OCI-LY7 (cell line): ENCODE measurements at regions not wholly inside any gene's neighbourhood (a gene's known extent, or its start where the extent isn't known, plus 50 kb on each side); places are given as distances from the start of the nearest gene placed in this dataset.

Source experiments
- BruUV-seq: library from RNA; stranded (reverse); fragments of 400-500 nt; replicated peaks from 2 replicates; lab custom pipeline; 2021; lab: Mats Ljungman, UMichigan
- CTCF ChIA-PET: fragments of 300-600 bp; sonication (Branson Sonifier 250); formaldehyde crosslinking; loops from one replicate; lab custom pipeline; 2022; ENCODE audit warnings: antibody characterized with exemption; ENCODE audit not compliant: unreplicated experiment; lab: Charles Lee
- POLR2A ChIA-PET: fragments of 300-600 bp; sonication (Branson Sonifier 250); formaldehyde crosslinking; loops from one replicate; lab custom pipeline; 2022; ENCODE audit warnings: antibody characterized with exemption; lab: Charles Lee
- DNase-seq: peaks from one replicate; pipeline ENCODE4 v3.0.0-alpha.2; 2015; ENCODE audit warnings: low spot score
- H2AFZ ChIP-seq: fragments of 200-600 bp; sonication (generic), shearing (Covaris generic); 2 replicates; pipeline ENCODE4 v1.6.1; 2014; ENCODE audit warnings: mild to moderate bottlenecking, antibody characterized with exemption, low read length, moderate library complexity
- H3K27ac ChIP-seq: fragments of 200-600 bp; sonication (generic); 2 replicates; pipeline ENCODE4 v1.5.1; 2014; ENCODE audit warnings: mixed run types, low read depth, mild to moderate bottlenecking, moderate library complexity, low read length, inconsistent platforms; ENCODE audit not compliant: poor library complexity, severe bottlenecking
- H3K36me3 ChIP-seq: fragments of 200-600 bp; sonication (generic); 2 replicates; pipeline ENCODE4 v1.6.1; 2014; ENCODE audit warnings: mild to moderate bottlenecking, antibody characterized with exemption, low read length, moderate library complexity, mixed read lengths; ENCODE audit not compliant: insufficient read depth
- H3K4me1 ChIP-seq: fragments of 200-600 bp; sonication (generic); 2 replicates; pipeline ENCODE4 v1.5.1; 2014; ENCODE audit warnings: mild to moderate bottlenecking, low read length; ENCODE audit not compliant: insufficient read depth, poor library complexity, severe bottlenecking
- H3K4me2 ChIP-seq: fragments of 200-600 bp; sonication (generic); 2 replicates; pipeline ENCODE4 v1.6.1; 2014; ENCODE audit warnings: mild to moderate bottlenecking, low read length
- H3K4me3 ChIP-seq: fragments of 200-600 bp; sonication (generic); 2 replicates; pipeline ENCODE4 v1.5.1; 2014; ENCODE audit warnings: mild to moderate bottlenecking, low read depth, low read length; ENCODE audit not compliant: poor library complexity, severe bottlenecking
- H3K79me2 ChIP-seq: fragments of 200-600 bp; sonication (generic); 2 replicates; pipeline ENCODE4 v1.6.1; 2016; ENCODE audit warnings: low read depth, mild to moderate bottlenecking, low read length, moderate library complexity, mixed read lengths; ENCODE audit not compliant: insufficient read depth
- H3K9me2 ChIP-seq: fragments of 200-600 bp; sonication (generic); 2 replicates; pipeline ENCODE4 v1.6.1; 2016; ENCODE audit warnings: mild to moderate bottlenecking, low read length, mixed read lengths; ENCODE audit not compliant: insufficient read depth
- H3K9me3 ChIP-seq: fragments of 200-600 bp; sonication (generic); 2 replicates; pipeline ENCODE4 v1.6.1; 2014; ENCODE audit warnings: mild to moderate bottlenecking, mixed run types, low read length, mixed read lengths
- H4K20me1 ChIP-seq: fragments of 200-600 bp; sonication (generic); 2 replicates; pipeline ENCODE4 v1.6.1; 2014; ENCODE audit warnings: mild to moderate bottlenecking, antibody characterized with exemption, low read length, moderate library complexity, mixed read lengths; ENCODE audit not compliant: insufficient read depth
- CTCF ChIP-seq: fragments of 200-600 bp; sonication (generic); conservative IDR thresholded peaks from 2 replicates; pipeline ENCODE4 v1.5.1; 2014; ENCODE audit warnings: mild to moderate bottlenecking, antibody characterized with exemption, low read length, moderate library complexity, mixed read lengths
- EZH2phosphoT487 ChIP-seq: fragments of 200-600 bp; sonication (generic); IDR thresholded peaks from 2 replicates; pipeline ENCODE4 v1.6.1; 2018; ENCODE audit warnings: low read depth, borderline replicate concordance, mild to moderate bottlenecking, mixed run types, antibody characterized with exemption, low read length, moderate library complexity, mixed read lengths
- intact Hi-C: fragments of 100-400 bp; cut with micrococcal nuclease; formaldehyde crosslinking; loops from one replicate; pipeline ENCODE4 v1.10.0; 2022; ENCODE audit not compliant: unreplicated experiment

- DNase-seq = no peak
Observed at GRCh38 chr20:22722811-22723210, 138.4 kb upstream of the FOXA2 start.

GRCh38 chr20:22723659-22724058 lies 139.3 kb upstream of the FOXA2 start:
- POLR2A ChIA-PET = interaction anchor here (0.6 kb wide), 1 partner anchor 18 kb away, joined by 3 read pairs; no protein-coding TSS in a partner anchor
- no peak overlapping the region for H2AFZ ChIP-seq
- H3K4me3 ChIP-seq = no peak overlapping the region
- H3K27ac ChIP-seq = no peak overlapping the region
- H3K79me2 ChIP-seq = no peaks in the 10 kb centered on the region
- H3K9me2 ChIP-seq = no peaks in the 10 kb centered on the region
- intact Hi-C loops = no loop called here
- H3K36me3 ChIP-seq = no peaks in the 10 kb centered on the region
- no peak for DNase-seq
- TF ChIP-seq EZH2phosphoT487 (no peak), CTCF (no peak)
- no TSS peak for BruUV-seq
- CTCF ChIA-PET = no interaction called here
- H4K20me1 ChIP-seq = no peaks in the 10 kb centered on the region
- H3K9me3 ChIP-seq = no peaks in the 10 kb centered on the region
- H3K4me1 ChIP-seq = no peaks in the 10 kb centered on the region
- H3K4me2 ChIP-seq = no peak overlapping the region

More at GRCh38 chr20:22722811-22723210, 138.4 kb upstream of the FOXA2 start:
- no TSS peak for BruUV-seq
- TF ChIP-seq CTCF (no peak), EZH2phosphoT487 (no peak)
- Histone ChIP-seq H3K9me2 (no peaks in the 10 kb centered on the region), H3K4me2 (no peak overlapping the region), H3K36me3 (no peaks in the 10 kb centered on the region), H3K4me1 (no peaks in the 10 kb centered on the region), H2AFZ (no peak overlapping the region), H3K4me3 (no peak overlapping the region), H3K9me3 (no peaks in the 10 kb centered on the region), H3K79me2 (no peaks in the 10 kb centered on the region), H4K20me1 (no peaks in the 10 kb centered on the region), H3K27ac (no peak overlapping the region)
- ChIA-PET CTCF (no interaction called here), POLR2A (no interaction called here)
- intact Hi-C loops = no loop called here

- Histone ChIP-seq H3K36me3 (no peaks in the 10 kb centered on the region), H3K9me2 (no peaks in the 10 kb centered on the region), H3K27ac (no peak overlapping the region), H3K79me2 (no peaks in the 10 kb centered on the region), H3K4me3 (no peak overlapping the region), H3K9me3 (no peaks in the 10 kb centered on the region), H3K4me2 (no peak overlapping the region), H4K20me1 (no peaks in the 10 kb centered on the region), H3K4me1 (no peaks in the 10 kb centered on the region), H2AFZ (no peak overlapping the region)
- POLR2A ChIA-PET = no interaction called here
- CTCF ChIA-PET = no interaction called here
- no TSS peak for BruUV-seq
- DNase-seq = no peak
- intact Hi-C loops = no loop called here
- no peak for TF ChIP-seq CTCF
- no peak for TF ChIP-seq EZH2phosphoT487
Observed at GRCh38 chr20:22728146-22728745, 143.9 kb upstream of the FOXA2 start.
